GM12878 (cell line): ENCODE measurements at regions not wholly inside any gene's neighbourhood (a gene's known extent, or its start where the extent isn't known, plus 50 kb on each side); places are given as distances from the start of the nearest gene placed in this dataset.

ENCODE experiments used
- ATAC-seq: fragments of 200-7000 bp; cut with Tn5 transposase; 3 replicates; pipeline ENCODE4 v1.9.1; 2020; ENCODE audit warnings: mild to moderate bottlenecking, moderate library complexity
- BruUV-seq: library from RNA; stranded (reverse); fragments of 400-500 nt; replicated peaks from 2 replicates; lab custom pipeline; 2021; lab: Mats Ljungman, UMichigan
- CTCF ChIA-PET: fragments of 300-600 bp; sonication (Branson Sonifier 250); formaldehyde crosslinking; extraction: SDS; loops from one replicate; lab custom pipeline; 2021; ENCODE audit warnings: inconsistent platforms; lab: Yijun Ruan, JAX
- POLR2A ChIA-PET: fragments of 350-600 bp; formaldehyde crosslinking; extraction: SDS; loops from one replicate; lab custom pipeline; 2021; ENCODE audit warnings: inconsistent platforms; lab: Charles Lee
- RAD21 ChIA-PET: fragments of 300-600 bp; sonication (Branson Sonifier 250); formaldehyde crosslinking; loops from one replicate; lab custom pipeline; 2023; ENCODE audit warnings: antibody characterized with exemption; ENCODE audit not compliant: unreplicated experiment; lab: Charles Lee
- SMC1A ChIA-PET: fragments of 300-600 bp; sonication (Branson Sonifier 250); formaldehyde crosslinking; loops from one replicate; lab custom pipeline; 2023; ENCODE audit not compliant: unreplicated experiment, uncharacterized antibody; lab: Charles Lee
- DNase-seq: peaks from one replicate; pipeline ENCODE4 v3.0.0-alpha.2; 2011; ENCODE audit warnings: low read depth, low spot score
- FAIRE-seq: peaks from 3 replicates; lab custom pipeline; 2011; peaks lifted over from hg19 to GRCh38; lab: Jason Lieb, UNC
- H2AFZ ChIP-seq: 2 replicates; pipeline ENCODE4 v1.6.0; 2011; ENCODE audit warnings: low read depth, low read length, control low read depth; ENCODE audit not compliant: control insufficient read depth
- H3K27ac ChIP-seq: 2 replicates; pipeline ENCODE4 v1.5.1; 2011; ENCODE audit warnings: control low read depth; ENCODE audit not compliant: control insufficient read depth, insufficient read depth
- H3K27me3 ChIP-seq, 2 experiments: replicated peaks in 1 of 2; 2 replicates each; pipeline versions ENCODE4 v1.6.0 to v1.6.1; 2011; ENCODE audit warnings: low read length in 1 of 2; ENCODE audit not compliant: control insufficient read depth in 2 of 2, insufficient read depth in 2 of 2
- H3K36me3 ChIP-seq, 2 experiments: 2 replicates each; pipeline ENCODE4 v1.5.1; 2011; ENCODE audit warnings: low read length in 1 of 2; ENCODE audit not compliant: control insufficient read depth in 2 of 2, insufficient read depth in 2 of 2
- H3K4me1 ChIP-seq: 2 replicates; pipeline ENCODE4 v1.6.1; 2011; ENCODE audit warnings: mild to moderate bottlenecking, low read length, moderate library complexity, mixed read lengths; ENCODE audit not compliant: control insufficient read depth, insufficient read depth
- H3K4me2 ChIP-seq: 2 replicates; pipeline ENCODE4 v1.6.0; 2011; ENCODE audit warnings: control low read depth; ENCODE audit not compliant: control insufficient read depth, insufficient read depth
- H3K4me3 ChIP-seq: fragments of 200-600 bp; sonication (generic); 2 replicates; pipeline ENCODE4 v1.5.1; 2016
- H3K79me2 ChIP-seq: 2 replicates; pipeline ENCODE4 v1.6.0; 2011; ENCODE audit warnings: low read length; ENCODE audit not compliant: control insufficient read depth, insufficient read depth
- H3K9ac ChIP-seq: 2 replicates; pipeline ENCODE4 v1.8.0; 2011; ENCODE audit warnings: low read length, control low read depth, mixed read lengths; ENCODE audit not compliant: control insufficient read depth, insufficient read depth
- H3K9me3 ChIP-seq: replicated peaks from 3 replicates; pipeline ENCODE4 v1.5.1; 2011; ENCODE audit warnings: mild to moderate bottlenecking, low read length; ENCODE audit not compliant: control insufficient read depth, insufficient read depth
- H4K20me1 ChIP-seq: 2 replicates; pipeline ENCODE4 v1.6.0; 2011; ENCODE audit not compliant: control insufficient read depth, insufficient read depth
- JUNB ChIP-seq: IDR thresholded peaks from 2 replicates; pipeline ENCODE4 v1.6.1; 2016; ENCODE audit warnings: antibody characterized with exemption, mild to moderate bottlenecking
- NR2F1 ChIP-seq: fragments of 450-650 bp; conservative IDR thresholded peaks from 2 replicates; pipeline ENCODE4 v1.6.1; 2017; ENCODE audit warnings: mild to moderate bottlenecking
- POLR2A ChIP-seq: IDR thresholded peaks from 2 replicates; pipeline ENCODE4 v1.6.1; 2011; ENCODE audit warnings: low read depth, mild to moderate bottlenecking, low read length
- REST ChIP-seq: IDR thresholded peaks from 2 replicates; pipeline ENCODE4 v1.6.1; 2012; ENCODE audit warnings: mild to moderate bottlenecking, low read depth, low read length
- SIX5 ChIP-seq: IDR thresholded peaks from 2 replicates; pipeline ENCODE4 v1.6.1; 2011; ENCODE audit warnings: mild to moderate bottlenecking, low read depth, low read length, moderate library complexity; ENCODE audit not compliant: severe bottlenecking
- YBX1 ChIP-seq: fragments of 450-650 bp; IDR thresholded peaks from 2 replicates; pipeline ENCODE4 v1.6.1; 2016; ENCODE audit warnings: antibody characterized with exemption
- WGBS: methylation state at CpG from one replicate; pipeline ENCODE4 v1.1.6; 2016; ENCODE audit warnings: low lambda C conversion rate; ENCODE audit not compliant: insufficient replicate concordance, insufficient coverage; ENCODE audit errors: missing lambda C conversion rate; 5-methylcytosine and 5-hydroxymethylcytosine counted together
- in situ Hi-C: fragments of 300-500 bp; cut with MboI; formaldehyde crosslinking; loops from 9 replicates; pipeline ENCODE4 v1.14.3; 2018; ENCODE audit warnings: mixed read lengths
- intact Hi-C: fragments of 100-400 bp; cut with micrococcal nuclease; formaldehyde crosslinking; loops from one replicate; pipeline ENCODE4 v1.14.2; 2022; ENCODE audit not compliant: unreplicated experiment

DNA sequence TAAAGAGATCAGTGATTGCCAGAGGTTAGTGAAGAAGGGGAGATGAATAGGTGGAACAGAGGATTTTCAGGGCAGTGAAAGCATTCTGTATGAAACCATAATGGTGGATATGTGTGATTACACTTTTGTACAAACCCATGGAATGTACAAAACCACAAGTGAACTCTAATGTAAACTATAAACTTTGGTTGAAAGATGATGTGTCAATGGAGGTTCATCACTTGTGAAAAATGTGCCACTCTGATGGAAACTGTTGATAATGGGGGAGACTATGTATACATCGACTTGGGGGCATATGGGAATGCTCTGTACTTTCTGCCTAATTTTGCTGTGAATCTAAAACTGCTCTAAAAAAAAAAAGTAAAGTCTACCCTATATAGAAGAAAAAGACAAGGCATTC, 68.7 kb upstream of the ARHGEF3 start:
- no peak overlapping the region for H3K4me2 ChIP-seq
- H3K36me3 ChIP-seq = no peaks in the 10 kb centered on the region
- H4K20me1 ChIP-seq = no peaks in the 10 kb centered on the region
- TF ChIP-seq NR2F1 (no peak), POLR2A (no peak), YBX1 (no peak), SIX5 (no peak), REST (no peak), JUNB (no peak)
- ChIA-PET CTCF (interaction anchor here (0.5 kb wide), 1 partner anchor 755 kb away, joined by 4 read pairs; no protein-coding TSS in a partner anchor), POLR2A (no interaction called here), RAD21 (no interaction called here), SMC1A (interaction anchor here (1.2 kb wide), 1 partner anchor 9 kb away, joined by 4 read pairs; no protein-coding TSS in a partner anchor)
- ATAC-seq = no peak
- no peak overlapping the region for H3K27ac ChIP-seq
- WGBS = 0% methylated on average over 1 of the region's 1 CpG
- no peak for DNase-seq
- intact Hi-C loops = no loop called here
- H3K9me3 ChIP-seq = no peaks in the 10 kb centered on the region
- BruUV-seq = no TSS peak
- no peak overlapping the region for H3K4me3 ChIP-seq
- FAIRE-seq = no peak
- no peak overlapping the region for H2AFZ ChIP-seq
- H3K4me1 ChIP-seq = no peaks in the 10 kb centered on the region
- in situ Hi-C loops = no loop called here
- H3K9ac ChIP-seq = no peak overlapping the region
- no peaks in the 10 kb centered on the region for H3K79me2 ChIP-seq
- H3K27me3 ChIP-seq = no peaks in the 10 kb centered on the region
